GM18951 (cell line): ENCODE measurements at regions not wholly inside any gene's neighbourhood (a gene's known extent, or its start where the extent isn't known, plus 50 kb on each side); places are given as distances from the start of the nearest gene placed in this dataset.

ENCODE experiments used
- POLR2A ChIP-seq: IDR thresholded peaks from 4 replicates; pipeline ENCODE4 v1.6.1; 2011; ENCODE audit warnings: mild to moderate bottlenecking; ENCODE audit not compliant: insufficient read length, insufficient read depth; ENCODE audit errors: extremely low read depth
- in situ Hi-C: fragments of 300-500 bp; cut with MboI; formaldehyde crosslinking; loops from one replicate; pipeline ENCODE4 v1.12.0; 2022; ENCODE audit warnings: low sequenced_read_pairs, mixed read lengths, inconsistent platforms; ENCODE audit not compliant: unreplicated experiment

DNA sequence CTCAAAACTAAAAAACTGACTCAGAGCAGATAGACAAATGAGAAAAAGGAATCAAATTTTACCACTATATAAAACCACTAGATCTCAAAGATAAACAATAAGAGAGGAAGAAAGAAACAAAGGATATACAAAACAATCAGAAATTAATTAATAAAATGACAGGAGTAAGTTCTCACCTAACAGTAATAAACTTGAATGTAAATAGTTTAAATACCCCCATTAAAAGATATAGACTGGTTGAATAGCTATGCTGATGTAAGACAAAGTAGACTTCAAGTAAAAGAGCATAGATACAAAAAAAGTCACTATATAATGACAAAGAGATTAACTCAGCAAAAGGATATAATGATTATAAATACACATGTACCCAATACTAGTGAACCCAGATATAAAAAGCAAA lies 72.3 kb upstream of the GNAZ start:
- in situ Hi-C loops, result no loop called here
- no peak for TF ChIP-seq POLR2A

DNA sequence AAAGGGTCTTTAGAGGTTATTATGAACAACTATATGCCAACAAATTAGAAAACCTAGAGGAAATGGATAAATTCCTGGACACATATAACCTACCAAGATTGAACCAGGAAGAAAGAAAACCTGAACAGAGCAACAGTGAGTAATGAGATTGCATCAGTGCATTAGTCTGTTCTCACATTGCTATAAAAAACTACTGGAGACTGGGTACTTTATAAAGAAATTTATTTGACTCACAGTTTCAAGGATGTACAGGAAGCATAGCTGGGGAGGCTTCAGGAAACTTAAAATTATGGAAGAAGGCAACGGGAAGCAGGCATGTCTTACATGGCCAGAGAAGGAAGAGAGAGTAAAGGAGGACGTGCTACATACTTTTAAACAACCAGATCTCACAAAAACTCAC lies 70.8 kb upstream of the GNAZ start:
- no peak for TF ChIP-seq POLR2A
- in situ Hi-C loops, result no loop called here

DNA sequence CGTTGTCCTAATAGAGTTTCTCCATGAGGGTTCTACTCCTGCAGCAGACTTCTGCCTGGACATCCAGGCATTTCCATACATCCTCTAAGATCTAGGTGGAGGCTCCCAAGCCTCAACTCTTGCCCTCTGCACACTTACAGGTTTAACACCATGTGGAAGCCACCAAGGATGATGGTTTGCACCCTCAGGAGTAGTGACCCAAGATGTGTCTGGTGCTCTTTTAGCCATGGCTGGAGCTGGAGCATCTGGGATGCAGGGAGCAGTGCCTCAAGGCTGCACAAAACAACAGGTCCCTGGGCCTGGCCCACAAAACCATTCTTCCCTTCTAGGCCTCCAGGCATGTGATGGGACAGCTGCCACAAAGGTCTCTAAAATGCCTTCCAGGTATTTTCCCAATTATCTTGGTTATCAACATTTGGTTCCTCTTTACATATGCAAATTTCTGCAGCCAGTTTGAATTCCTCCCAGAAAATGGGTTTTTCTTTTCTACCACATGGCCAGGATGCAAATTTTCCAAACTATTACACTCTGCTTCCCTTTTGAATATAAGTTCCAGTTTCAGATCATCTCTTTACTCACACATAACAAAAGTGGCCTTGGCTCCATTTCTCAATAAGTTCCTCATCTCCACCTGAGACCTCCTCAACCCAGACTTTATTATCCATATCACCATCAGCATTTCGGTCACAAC lies 69.5 kb upstream of the GNAZ start:
- in situ Hi-C loops, result no loop called here
- TF ChIP-seq POLR2A, result no peak

DNA sequence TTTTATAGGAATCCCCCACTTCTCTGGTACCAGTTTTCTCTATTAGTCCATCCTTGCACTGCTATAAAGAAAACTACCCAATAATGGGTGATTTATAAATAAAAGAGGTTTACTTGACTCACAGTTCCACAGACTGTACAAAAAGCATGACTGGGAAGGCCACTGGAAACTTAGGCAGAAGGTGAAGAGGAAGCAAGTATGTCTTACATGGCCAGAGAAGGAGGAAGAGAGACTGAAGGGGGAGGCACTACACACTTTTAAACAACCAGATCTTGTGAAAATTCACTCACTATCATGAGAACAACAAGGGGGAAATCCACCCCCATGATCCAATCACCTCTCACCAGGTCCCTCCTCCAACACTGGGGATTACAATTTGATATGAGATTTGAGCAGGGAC lies 68.9 kb upstream of the GNAZ start:
- in situ Hi-C loops, result no loop called here
- no peak for TF ChIP-seq POLR2A

DNA sequence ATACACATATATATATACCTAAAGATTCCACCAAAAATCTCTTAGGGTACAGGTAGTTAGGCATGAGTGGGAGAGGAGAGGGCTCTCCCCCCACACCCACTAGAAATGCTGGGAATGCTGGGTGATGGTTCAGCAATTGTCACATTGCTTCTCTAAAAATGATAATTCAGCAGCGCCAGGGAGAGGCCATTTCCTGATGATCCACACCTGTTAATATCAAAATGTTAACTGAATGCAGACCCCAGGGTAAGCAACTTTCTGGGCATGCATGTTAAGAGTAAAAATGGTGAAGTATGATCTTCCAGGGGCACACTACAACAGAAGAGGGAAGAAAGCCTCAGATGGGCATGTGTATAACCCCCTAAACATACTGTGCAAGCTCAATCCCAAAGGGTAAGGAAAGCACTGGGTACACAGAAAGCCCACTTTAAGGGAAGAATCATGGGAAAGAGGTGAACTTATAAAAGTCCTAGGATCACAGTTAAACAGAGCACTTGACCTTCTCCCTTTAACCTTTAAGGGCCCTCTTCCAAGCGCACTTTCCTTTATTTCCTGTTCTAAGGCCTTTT lies 67.6 kb upstream of the GNAZ start:
- in situ Hi-C loops, result no loop called here
- TF ChIP-seq POLR2A, result no peak

DNA sequence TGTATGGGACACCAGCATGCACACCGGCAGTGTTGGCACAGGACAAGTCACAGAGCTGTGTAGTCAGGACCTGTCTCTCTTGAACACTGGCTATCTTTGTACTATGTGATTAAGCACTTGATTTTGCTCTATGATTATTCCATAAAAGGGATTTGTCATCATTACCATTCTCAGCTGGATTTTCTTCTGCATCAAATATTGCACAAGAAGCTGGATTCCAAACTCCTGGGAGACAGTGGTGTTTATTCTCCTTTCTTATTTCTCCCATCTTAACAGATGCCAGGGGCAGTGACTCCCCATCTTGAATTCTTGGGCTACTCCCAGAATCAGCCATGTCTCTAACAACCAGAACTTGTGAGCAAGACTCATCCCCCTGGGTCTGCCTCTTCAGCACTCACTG lies 62.5 kb upstream of the GNAZ start:
- TF ChIP-seq POLR2A, result no peak
- in situ Hi-C loops, result no loop called here

DNA sequence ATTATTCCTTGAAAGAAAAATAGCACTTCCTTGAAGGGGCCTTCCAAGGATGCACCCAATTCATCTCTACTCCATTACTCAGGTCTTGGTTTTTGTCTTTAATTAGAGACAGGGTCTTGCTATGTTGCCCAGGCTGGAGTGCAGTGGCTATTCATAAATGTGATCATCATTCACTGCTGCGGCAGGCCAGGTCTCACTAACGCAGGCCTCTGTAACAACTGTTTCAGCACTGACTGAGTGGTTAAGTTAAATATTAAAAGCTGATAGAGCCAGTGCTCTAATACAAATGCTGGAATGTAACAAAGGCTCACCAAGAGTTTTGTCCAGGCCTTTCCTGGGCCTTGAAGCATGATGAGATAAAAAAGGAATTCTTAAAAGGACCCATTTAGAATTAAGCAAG lies 61.4 kb upstream of the GNAZ start:
- in situ Hi-C loops, result no loop called here
- no peak for TF ChIP-seq POLR2A
